ENCODE measurements at regions not wholly inside any gene's neighbourhood (a gene's known extent, or its start where the extent isn't known, plus 50 kb on each side); places are given as distances from the start of the nearest gene placed in this dataset.

- no CpG with 5 or more reads among the region's 33 CpGs for WGBS (ENCODE audit: extremely low coverage, insufficient read length, low lambda C conversion rate)
- no peak overlapping the region for H2AFZ ChIP-seq (ENCODE audit: low read length)
- H3K23me2 ChIP-seq (ENCODE audit: insufficient read length, low read depth, low read length, poor library complexity, severe bottlenecking) = no peaks in the 10 kb centered on the region
- H3K27me3 Mint-ChIP-seq (ENCODE audit: low read depth) = no peaks in the 10 kb centered on the region; the same call in none of the 2 replicates
- peaks cover 84% of the 10 kb centered on the region for H3K9me3 ChIP-seq (ENCODE audit: control insufficient read depth, low read depth, low read length)
- H3K23ac ChIP-seq (ENCODE audit: insufficient read length, low read depth, low read length) = no peak overlapping the region
- no peaks in the 10 kb centered on the region for H3K79me2 ChIP-seq (ENCODE audit: insufficient read depth, low read length)
- no peak for DNase-seq
- no peak overlapping the region for H4K8ac ChIP-seq (replicated peaks; ENCODE audit: insufficient read length, low read depth, low read length)
- no peak overlapping the region for H4K91ac ChIP-seq (ENCODE audit: insufficient read length, low read depth, low read length)
- no peak overlapping the region for H3K27ac Mint-ChIP-seq
- no peak overlapping the region for H3K4me3 Mint-ChIP-seq
- no peaks in the 10 kb centered on the region for H4K20me1 ChIP-seq (ENCODE audit: control insufficient read depth, insufficient read depth, insufficient read length)
- H3K4ac ChIP-seq (ENCODE audit: low read depth, low read length) = no peak overlapping the region
- H3K18ac ChIP-seq (ENCODE audit: insufficient read length, low read depth, low read length) = no peak overlapping the region
- no peak overlapping the region for H2BK5ac ChIP-seq (ENCODE audit: insufficient read length, low read length)
- no peaks in the 10 kb centered on the region for H3K4me1 ChIP-seq (ENCODE audit: insufficient read depth, low read length)
- H2BK120ac ChIP-seq (ENCODE audit: low read depth, low read length, poor library complexity, severe bottlenecking) = no peak overlapping the region
- H3T11ph ChIP-seq (ENCODE audit: low read length) = no peak overlapping the region
- no peak overlapping the region for H2AK5ac ChIP-seq (ENCODE audit: insufficient read length, low read length)
- H2BK12ac ChIP-seq (ENCODE audit: insufficient read length, low read depth, low read length) = no peak overlapping the region
- H3K79me1 ChIP-seq (ENCODE audit: insufficient read depth, low read depth, low read length, poor library complexity, severe bottlenecking) = no peaks in the 10 kb centered on the region
- H3K9me3 Mint-ChIP-seq = peaks cover 85 to 88% of the 10 kb centered on the region in 2 experiments
- H2BK15ac ChIP-seq (ENCODE audit: low read depth, low read length) = no peak overlapping the region
- H3K14ac ChIP-seq (ENCODE audit: insufficient read depth, low read length) = no peak overlapping the region
- no peak overlapping the region for H3K4me2 ChIP-seq (ENCODE audit: insufficient read depth, insufficient read length, low read length)
- H2BK20ac ChIP-seq (ENCODE audit: low read depth, low read length, poor library complexity, severe bottlenecking) = no peak overlapping the region
- H3K27me3 ChIP-seq (ENCODE audit: insufficient read depth, low read length) = no peaks in the 10 kb centered on the region
- no peak overlapping the region for H3K27ac ChIP-seq (ENCODE audit: insufficient read length, low read depth, low read length)
- no peaks in the 10 kb centered on the region for H3K4me1 Mint-ChIP-seq
- no peak overlapping the region for H3K9ac ChIP-seq (ENCODE audit: extremely low read depth, insufficient read length, low read length)
- H3K36me3 Mint-ChIP-seq (ENCODE audit: insufficient read depth in 1 of 3, low read depth in 3 of 3) = peaks cover 11 to 28% (median 13%) of the 10 kb centered on the region in 3 experiments
- H4K5ac ChIP-seq (ENCODE audit: insufficient read length, low read depth, low read length) = no peak overlapping the region
- no peak for TF ChIP-seq CTCF (conservative IDR thresholded peaks at IDR 0.05)
- no peak overlapping the region for H3K56ac ChIP-seq (ENCODE audit: insufficient read length, low read depth, low read length)
Measured at GRCh38 chr16:35140293-35140986, 1681.0 kb downstream of the TP53TG3F start.

All from H9 (cell line).